T-cell (primary cell): ENCODE measurements at regions not wholly inside any gene's neighbourhood (a gene's known extent, or its start where the extent isn't known, plus 50 kb on each side); places are given as distances from the start of the nearest gene placed in this dataset.

Experiments used
- ATAC-seq, 4 experiments: fragments of 200-7000 bp in 3 of 4; fragments of 150-1000 bp in 1 of 4; cut with Tn5 transposase; replicated peaks in 1 of 4; 1 replicate in 3 of 4; 2 replicates in 1 of 4; pipeline ENCODE4 v1.10.0; 2021; ENCODE audit warnings: moderate library complexity in 3 of 4, mild to moderate bottlenecking in 2 of 4, moderate number of reproducible peaks in 1 of 4
- CTCF ChIA-PET, 2 donors: fragments of 300-600 bp; sonication (Branson Sonifier 250); formaldehyde crosslinking; loops; one replicate each; lab custom pipeline; 2022; ENCODE audit warnings: antibody characterized with exemption in 2 of 2; lab: Charles Lee
- POLR2A ChIA-PET, 2 donors: fragments of 300-600 bp; sonication (Branson Sonifier 250); formaldehyde crosslinking; loops; one replicate each; lab custom pipeline; 2022; ENCODE audit warnings: antibody characterized with exemption in 2 of 2; lab: Charles Lee
- DNase-seq, 35 experiments: peaks; one replicate each; pipeline versions ENCODE4 v3.0.0 to v3.0.0-alpha.2; 2013 to 2023
- H3K27ac ChIP-seq: one replicate; pipeline ENCODE4 v1.5.1; 2013; ENCODE audit warnings: low read length
- H3K27me3 ChIP-seq, 2 experiments: replicated peaks in 1 of 2; 1 replicate in 1 of 2; 2 replicates in 1 of 2; pipeline versions ENCODE4 v1.6.1 to v1.7.0; 2013; ENCODE audit warnings: low read length in 1 of 2, mixed read lengths in 1 of 2; ENCODE audit not compliant: control insufficient read depth in 2 of 2, insufficient read depth in 2 of 2; ENCODE audit errors: extremely low read depth in 1 of 2
- H3K36me3 ChIP-seq, 2 donors: 1 replicate in 1 of 2; 2 replicates in 1 of 2; pipeline versions ENCODE4 v1.6.1 to v1.7.0; 2013; ENCODE audit warnings: low read length in 1 of 2; ENCODE audit not compliant: control insufficient read depth in 2 of 2, insufficient read depth in 1 of 2; ENCODE audit errors: extremely low read depth in 1 of 2
- H3K4me1 ChIP-seq, 2 experiments: 1 replicate in 1 of 2; 2 replicates in 1 of 2; pipeline versions ENCODE4 v1.6.1 to v1.7.0; 2013; ENCODE audit warnings: low read length in 2 of 2, mixed read lengths in 1 of 2; ENCODE audit not compliant: insufficient read depth in 2 of 2, control insufficient read depth in 1 of 2; ENCODE audit errors: extremely low read depth in 1 of 2
- H3K4me3 ChIP-seq, 2 donors: 1 replicate in 1 of 2; 2 replicates in 1 of 2; pipeline versions ENCODE4 v1.5.1 to v1.7.0; 2013; ENCODE audit warnings: mild to moderate bottlenecking in 2 of 2, low read length in 1 of 2, moderate library complexity in 1 of 2; ENCODE audit not compliant: control insufficient read depth in 1 of 2; ENCODE audit errors: extremely low read depth in 1 of 2
- H3K9me3 ChIP-seq: 2 replicates; pipeline ENCODE4 v1.7.0; 2013
- H3K27ac Mint-ChIP-seq, 2 donors: one replicate each; pipeline ENCODE4 v1.8.0; 2020 to 2021; ENCODE audit warnings: mild to moderate bottlenecking in 2 of 2, mixed read lengths in 2 of 2
- H3K27me3 Mint-ChIP-seq, 2 donors: one replicate each; pipeline ENCODE4 v1.8.0; 2021 to 2022; ENCODE audit warnings: mixed read lengths in 2 of 2
- H3K36me3 Mint-ChIP-seq: one replicate; pipeline ENCODE4 v1.8.0; 2021; ENCODE audit warnings: mixed read lengths
- H3K4me1 Mint-ChIP-seq, 3 donors: one replicate each; pipeline ENCODE4 v1.8.0; 2020 to 2022; ENCODE audit warnings: mixed read lengths in 3 of 3, mild to moderate bottlenecking in 1 of 3
- H3K4me3 Mint-ChIP-seq, 3 donors: one replicate each; pipeline ENCODE4 v1.8.0; 2020 to 2022; ENCODE audit warnings: mild to moderate bottlenecking in 3 of 3, mixed read lengths in 3 of 3, moderate library complexity in 3 of 3
- H3K9me3 Mint-ChIP-seq, 3 donors: one replicate each; pipeline ENCODE4 v1.8.0; 2020 to 2022; ENCODE audit warnings: mixed read lengths in 3 of 3
- WGBS: methylation state at CpG from one replicate; pipeline ENCODE4 v1.1.5; 2013; ENCODE audit warnings: missing lambda C conversion rate; ENCODE audit not compliant: insufficient coverage; 5-methylcytosine and 5-hydroxymethylcytosine counted together

DNA sequence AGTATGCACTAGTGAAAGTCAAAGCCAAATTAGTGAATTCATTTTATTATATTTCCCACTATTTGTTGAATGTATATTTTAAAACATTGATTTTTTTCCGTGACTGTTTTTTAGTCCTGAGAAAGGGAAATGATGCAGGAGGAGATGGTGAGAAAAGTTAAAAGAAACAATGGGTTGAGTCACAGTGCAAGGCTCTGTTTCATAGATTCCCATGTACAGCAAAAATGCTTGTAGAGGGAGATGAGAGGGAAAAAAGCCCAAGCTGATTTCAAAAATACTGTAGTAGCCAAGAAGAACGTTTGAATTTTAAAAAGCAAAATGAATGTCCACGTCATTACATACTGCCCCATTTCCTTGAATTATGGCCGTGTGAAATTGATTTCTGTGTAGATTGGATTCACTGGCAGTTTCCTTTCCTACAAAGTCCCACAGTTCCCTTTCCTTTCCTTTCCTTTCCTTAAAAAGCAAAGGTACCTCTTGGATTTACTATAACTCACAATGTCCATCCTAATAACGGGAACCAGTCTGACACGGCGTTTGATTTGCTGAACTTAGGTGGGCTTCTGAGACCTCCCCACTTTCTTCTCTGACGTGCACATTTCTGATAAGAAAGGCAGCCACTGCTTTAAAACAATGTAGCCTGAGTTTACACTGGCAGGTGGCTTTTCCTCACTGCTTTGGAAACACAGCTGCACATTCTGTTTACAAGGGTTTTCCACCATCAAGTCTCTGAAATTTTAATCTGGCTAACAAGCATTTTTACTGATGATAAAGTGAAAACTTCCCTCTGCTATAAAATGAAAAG, 63.7 kb downstream of the SPCS3 start:
- Histone ChIP-seq H3K9me3 (no peaks in the 10 kb centered on the region), H3K27me3 (peaks cover 0 to 6% of the 10 kb centered on the region in 2 experiments), H3K36me3 (no peaks in the 10 kb centered on the region), H3K4me1 (no peaks in the 10 kb centered on the region), H3K4me3 (no peak overlapping the region), H3K27ac (no peak overlapping the region)
- POLR2A ChIA-PET = no interaction called here
- Mint-ChIP-seq H3K4me3 (no peak overlapping the region), H3K27me3 (peaks cover 2 to 9% of the 10 kb centered on the region in 2 donors), H3K27ac (no peak overlapping the region), H3K36me3 (no peaks in the 10 kb centered on the region), H3K9me3 (no peaks in the 10 kb centered on the region), H3K4me1 (no peaks in the 10 kb centered on the region)
- CTCF ChIA-PET = no interaction called here
- DNase-seq (no peak), ATAC-seq (no peak)
- 34% methylated on average over 5 of the region's 8 CpGs for WGBS

DNA sequence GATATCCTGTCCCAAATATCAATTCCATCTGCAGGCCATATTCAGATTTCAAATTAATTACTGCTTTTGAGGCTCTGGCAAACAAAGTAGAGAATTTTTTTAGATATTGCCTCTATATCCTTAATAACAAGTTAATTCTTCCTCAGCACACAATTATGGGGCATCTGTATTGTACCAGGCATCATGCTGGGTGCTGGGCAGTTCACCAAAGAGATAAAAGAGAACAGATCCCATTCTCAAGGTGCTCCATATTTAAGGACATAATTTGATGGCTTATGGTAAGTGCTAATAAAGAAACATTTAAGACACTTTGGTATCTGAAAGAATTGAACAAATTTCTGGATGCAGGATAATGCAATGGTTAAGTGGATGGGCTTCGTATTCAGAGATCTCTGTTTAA, 65.8 kb downstream of the SPCS3 start:
- Mint-ChIP-seq H3K4me1 (no peaks in the 10 kb centered on the region), H3K9me3 (no peaks in the 10 kb centered on the region), H3K36me3 (no peaks in the 10 kb centered on the region), H3K27ac (no peak overlapping the region), H3K27me3 (peaks cover 6 to 16% of the 10 kb centered on the region in 2 donors), H3K4me3 (no peak overlapping the region)
- no peak overlapping the region for H3K27ac ChIP-seq
- POLR2A ChIA-PET = no interaction called here
- CTCF ChIA-PET = interaction anchor here in 1 of 2 donors (0.6 kb wide), 1 partner anchor 154 kb away, joined by 7 read pairs; no protein-coding TSS in a partner anchor
- H3K4me1 ChIP-seq = no peaks in the 10 kb centered on the region
- no CpG with 5 or more reads among the region's 1 CpG for WGBS
- H3K4me3 ChIP-seq = no peak overlapping the region
- H3K36me3 ChIP-seq = no peaks in the 10 kb centered on the region
- no peaks in the 10 kb centered on the region for H3K9me3 ChIP-seq
- DNase-seq = no peak
- peaks cover 0 to 3% of the 10 kb centered on the region in 2 experiments for H3K27me3 ChIP-seq
- no peak for ATAC-seq

- no peaks in the 10 kb centered on the region for H3K4me1 ChIP-seq
- H3K4me3 Mint-ChIP-seq = no peak overlapping the region
- WGBS = no CpG with 5 or more reads among the region's 1 CpG
- no peaks in the 10 kb centered on the region for H3K9me3 ChIP-seq
- H3K9me3 Mint-ChIP-seq = no peaks in the 10 kb centered on the region
- no peaks in the 10 kb centered on the region for H3K36me3 ChIP-seq
- no peaks in the 10 kb centered on the region for H3K27me3 ChIP-seq
- no peaks in the 10 kb centered on the region for H3K4me1 Mint-ChIP-seq
- CTCF ChIA-PET = no interaction called here
- POLR2A ChIA-PET = no interaction called here
- peaks cover 6 to 16% of the 10 kb centered on the region in 2 donors for H3K27me3 Mint-ChIP-seq
- H3K27ac Mint-ChIP-seq = no peak overlapping the region
- no peak overlapping the region for H3K27ac ChIP-seq
- H3K36me3 Mint-ChIP-seq = no peaks in the 10 kb centered on the region
- ATAC-seq (no peak), DNase-seq (no peak)
- no peak overlapping the region for H3K4me3 ChIP-seq
Observed at GRCh38 chr4:176387571-176387970, 67.8 kb downstream of the SPCS3 start.

DNA sequence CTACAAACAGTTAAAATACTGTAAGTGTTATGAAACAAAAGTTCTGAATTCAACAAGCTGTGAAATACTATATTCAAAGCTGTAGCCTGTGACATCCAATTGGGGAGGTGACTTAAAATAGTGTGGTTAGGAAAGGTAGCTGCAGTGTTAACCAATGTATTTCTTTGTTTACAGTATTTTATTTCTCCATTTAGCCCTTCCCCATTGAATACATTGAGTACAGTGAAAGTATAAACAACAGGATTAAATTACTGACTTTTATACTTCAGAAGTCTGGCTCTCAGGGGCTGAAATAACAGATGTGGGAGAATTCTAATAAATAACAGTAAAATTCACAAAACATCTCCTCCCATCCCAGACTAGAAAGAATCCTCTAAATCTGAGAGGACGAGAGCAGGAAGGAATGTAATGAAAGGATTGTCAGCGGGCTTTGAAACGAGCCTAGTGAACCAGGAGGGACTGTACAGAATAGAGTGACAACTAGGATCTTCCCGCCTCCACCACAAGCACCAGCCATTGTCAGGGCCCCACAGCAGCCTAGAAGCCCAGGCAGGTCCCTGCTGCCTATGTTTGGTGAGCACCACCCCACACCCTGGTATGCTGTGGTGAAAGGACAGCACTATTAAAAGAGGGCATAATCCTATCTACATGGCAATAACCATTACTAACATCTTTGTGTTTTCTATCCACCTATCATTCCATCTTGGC, 73.7 kb downstream of the SPCS3 start:
- Mint-ChIP-seq H3K27ac (no peak overlapping the region), H3K4me1 (no peaks in the 10 kb centered on the region), H3K4me3 (no peak overlapping the region), H3K27me3 (peaks cover 3 to 7% of the 10 kb centered on the region in 2 donors), H3K36me3 (no peaks in the 10 kb centered on the region), H3K9me3 (peaks cover 0 to 13% (median 3%) of the 10 kb centered on the region in 3 donors)
- Histone ChIP-seq H3K9me3 (no peaks in the 10 kb centered on the region), H3K36me3 (no peaks in the 10 kb centered on the region), H3K4me3 (no peak overlapping the region), H3K27me3 (no peaks in the 10 kb centered on the region), H3K27ac (no peak overlapping the region), H3K4me1 (no peaks in the 10 kb centered on the region)
- DNase-seq (no peak), ATAC-seq (no peak)
- ChIA-PET POLR2A (interaction anchor here in 1 of 2 donors (0.6 kb wide), 1 partner anchor 980 kb away, joined by 3 read pairs; no protein-coding TSS in a partner anchor), CTCF (no interaction called here)
- WGBS = no CpG with 5 or more reads among the region's 4 CpGs

DNA sequence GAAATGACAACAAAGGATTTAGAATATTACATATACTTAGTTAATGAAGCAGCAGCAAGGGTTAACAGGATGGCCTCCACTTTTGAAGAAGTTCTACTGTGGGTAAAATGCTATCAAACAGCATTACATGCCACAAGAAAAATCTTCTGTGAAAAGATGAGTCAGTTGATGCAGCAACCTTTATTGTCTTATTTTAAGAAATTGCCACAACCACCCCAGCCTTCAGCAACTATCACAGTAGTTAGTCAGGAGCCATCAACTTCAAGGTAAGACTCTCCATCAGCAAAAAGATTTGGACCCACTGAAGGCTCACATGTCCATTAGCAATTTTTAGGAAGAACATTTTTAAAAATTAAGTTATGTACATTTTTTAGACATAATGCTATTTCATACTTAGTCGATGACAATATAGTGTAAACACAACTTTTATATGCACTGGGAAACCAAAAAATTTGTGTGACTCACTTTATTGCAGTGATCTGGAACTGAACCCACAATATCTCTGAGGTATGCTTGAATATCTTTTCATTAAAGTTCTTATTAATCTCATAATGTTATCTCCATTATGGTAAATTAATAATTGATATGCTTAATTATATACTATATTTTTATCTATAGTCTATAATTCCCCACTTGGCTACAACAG, 81.2 kb downstream of the SPCS3 start:
- ChIA-PET POLR2A (no interaction called here), CTCF (no interaction called here)
- WGBS = no CpG with 5 or more reads among the region's 1 CpG
- Mint-ChIP-seq H3K9me3 (peaks cover 9 to 17% (median 9%) of the 10 kb centered on the region in 3 donors), H3K27ac (no peak overlapping the region), H3K36me3 (no peaks in the 10 kb centered on the region), H3K4me1 (no peaks in the 10 kb centered on the region), H3K4me3 (no peak overlapping the region), H3K27me3 (no peaks in the 10 kb centered on the region)
- Histone ChIP-seq H3K4me1 (no peaks in the 10 kb centered on the region), H3K27ac (no peak overlapping the region), H3K4me3 (no peak overlapping the region), H3K36me3 (no peaks in the 10 kb centered on the region), H3K9me3 (no peaks in the 10 kb centered on the region), H3K27me3 (no peaks in the 10 kb centered on the region)
- DNase-seq (no peak), ATAC-seq (no peak)

GRCh38 chr4:176404621-176405020, 84.9 kb downstream of the SPCS3 start:
- no peak for ATAC-seq
- Mint-ChIP-seq H3K4me1 (no peaks in the 10 kb centered on the region), H3K27me3 (no peaks in the 10 kb centered on the region), H3K36me3 (no peaks in the 10 kb centered on the region), H3K27ac (no peak overlapping the region), H3K9me3 (peaks cover 0 to 9% (median 6%) of the 10 kb centered on the region in 3 donors), H3K4me3 (no peak overlapping the region)
- Histone ChIP-seq H3K36me3 (no peaks in the 10 kb centered on the region), H3K9me3 (no peaks in the 10 kb centered on the region), H3K27ac (no peak overlapping the region), H3K27me3 (no peaks in the 10 kb centered on the region), H3K4me1 (no peaks in the 10 kb centered on the region), H3K4me3 (no peak overlapping the region)
- WGBS = no CpG with 5 or more reads among the region's 4 CpGs
- ChIA-PET POLR2A (no interaction called here), CTCF (no interaction called here)
- DNase-seq = no peak
